Progenitor cell of endocrine pancreas (in vitro differentiated cells): ENCODE measurements at regions not wholly inside any gene's neighbourhood (a gene's known extent, or its start where the extent isn't known, plus 50 kb on each side); places are given as distances from the start of the nearest gene placed in this dataset.

Experiments
- DNase-seq: peaks from one replicate; pipeline ENCODE4 v3.0.0; 2021; ENCODE audit warnings: low spot score; ENCODE audit not compliant: unreplicated experiment
- H3K27ac Mint-ChIP-seq: 2 replicates; pipeline ENCODE4 v1.8.0; 2021; ENCODE audit warnings: mild to moderate bottlenecking, moderate library complexity, mixed read lengths
- H3K27me3 Mint-ChIP-seq: 2 replicates; pipeline ENCODE4 v1.8.0; 2021; ENCODE audit warnings: mixed read lengths
- H3K36me3 Mint-ChIP-seq: 2 replicates; pipeline ENCODE4 v1.8.0; 2022; ENCODE audit warnings: mixed read lengths; ENCODE audit not compliant: insufficient read depth
- H3K4me1 Mint-ChIP-seq: 2 replicates; pipeline ENCODE4 v1.8.0; 2021; ENCODE audit warnings: low read depth, mixed read lengths
- H3K4me3 Mint-ChIP-seq: 2 replicates; pipeline ENCODE4 v1.8.0; 2021; ENCODE audit warnings: low read depth, mild to moderate bottlenecking, moderate library complexity, mixed read lengths
- H3K9me3 Mint-ChIP-seq: 2 replicates; pipeline ENCODE4 v1.8.0; 2021; ENCODE audit warnings: low read depth, mixed read lengths
- TF ChIP-seq, protein P1 (sequence below): fragments of 200-600 bp; sonication (generic); IDR thresholded peaks from one replicate; pipeline ENCODE4 v1.5.0; 2021; ENCODE audit warnings: antibody characterized with exemption, mild to moderate bottlenecking; ENCODE audit not compliant: unreplicated experiment

DNA sequence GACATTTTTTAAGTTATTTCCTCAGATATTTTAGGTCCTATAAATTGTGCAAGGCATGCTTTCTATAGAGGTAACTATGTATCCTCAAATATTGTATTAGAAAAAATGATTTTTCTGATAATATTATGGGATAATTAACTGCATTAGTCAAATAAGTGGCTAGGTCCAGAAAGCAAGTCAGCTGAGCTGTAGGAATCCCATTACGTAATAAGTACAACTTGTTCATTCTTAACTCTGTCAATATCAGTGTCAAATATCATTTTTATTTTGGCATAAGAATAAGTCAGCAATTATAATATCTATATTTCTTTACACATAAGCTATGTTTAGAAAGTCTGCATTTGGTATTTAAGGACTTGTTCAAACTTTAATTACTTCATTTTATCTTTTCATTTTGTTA, 830.9 kb upstream of the GJE1 start:
- Mint-ChIP-seq H3K27me3 (no peaks in the 10 kb centered on the region), H3K9me3 (no peaks in the 10 kb centered on the region), H3K4me3 (no peak overlapping the region), H3K4me1 (peaks cover 9% of the 10 kb centered on the region), H3K36me3 (no peaks in the 10 kb centered on the region), H3K27ac (no peak overlapping the region)
- DNase-seq, result no peak
- TF ChIP-seq, protein P1, sequence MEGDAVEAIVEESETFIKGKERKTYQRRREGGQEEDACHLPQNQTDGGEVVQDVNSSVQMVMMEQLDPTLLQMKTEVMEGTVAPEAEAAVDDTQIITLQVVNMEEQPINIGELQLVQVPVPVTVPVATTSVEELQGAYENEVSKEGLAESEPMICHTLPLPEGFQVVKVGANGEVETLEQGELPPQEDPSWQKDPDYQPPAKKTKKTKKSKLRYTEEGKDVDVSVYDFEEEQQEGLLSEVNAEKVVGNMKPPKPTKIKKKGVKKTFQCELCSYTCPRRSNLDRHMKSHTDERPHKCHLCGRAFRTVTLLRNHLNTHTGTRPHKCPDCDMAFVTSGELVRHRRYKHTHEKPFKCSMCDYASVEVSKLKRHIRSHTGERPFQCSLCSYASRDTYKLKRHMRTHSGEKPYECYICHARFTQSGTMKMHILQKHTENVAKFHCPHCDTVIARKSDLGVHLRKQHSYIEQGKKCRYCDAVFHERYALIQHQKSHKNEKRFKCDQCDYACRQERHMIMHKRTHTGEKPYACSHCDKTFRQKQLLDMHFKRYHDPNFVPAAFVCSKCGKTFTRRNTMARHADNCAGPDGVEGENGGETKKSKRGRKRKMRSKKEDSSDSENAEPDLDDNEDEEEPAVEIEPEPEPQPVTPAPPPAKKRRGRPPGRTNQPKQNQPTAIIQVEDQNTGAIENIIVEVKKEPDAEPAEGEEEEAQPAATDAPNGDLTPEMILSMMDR, result no peak

DNA sequence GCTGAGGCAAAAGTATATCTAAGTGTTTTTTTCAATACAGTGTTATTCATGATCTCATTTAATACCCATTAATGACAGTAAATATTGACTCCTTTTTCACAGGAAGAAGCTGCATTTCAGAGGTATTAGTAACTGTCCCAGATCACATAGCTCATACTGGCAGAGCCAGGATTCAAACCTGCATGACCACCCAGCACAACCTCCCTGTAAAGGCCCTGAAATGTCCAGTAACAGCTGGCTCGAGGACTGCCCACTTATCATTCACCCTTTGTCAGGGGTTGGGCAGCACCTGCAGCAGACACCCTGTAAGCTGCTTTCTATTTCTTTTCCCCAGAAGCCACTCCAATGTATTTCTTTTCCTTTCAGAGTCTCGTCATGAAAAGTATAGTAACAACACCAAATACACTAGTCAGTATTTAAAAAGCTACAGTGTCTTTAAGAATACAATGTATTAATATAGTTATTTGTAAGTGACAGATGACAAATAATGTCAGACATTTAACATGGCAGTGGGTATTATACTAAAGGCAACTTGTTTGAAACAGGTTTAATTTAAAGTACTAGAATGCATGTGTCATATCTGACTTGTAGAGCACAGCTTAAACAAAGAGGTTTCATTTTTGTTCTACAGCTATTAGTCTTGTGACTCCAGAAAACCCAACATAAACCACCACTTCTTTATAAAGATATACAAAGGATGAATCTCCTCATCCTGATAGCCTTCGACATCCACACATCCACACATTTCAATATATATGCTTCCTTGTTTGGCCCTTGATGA, 841.6 kb upstream of the GJE1 start:
- TF ChIP-seq, protein P1, result no peak
- Mint-ChIP-seq H3K27ac (no peak overlapping the region), H3K4me3 (no peak overlapping the region), H3K9me3 (peaks cover 5% of the 10 kb centered on the region), H3K4me1 (no peaks in the 10 kb centered on the region), H3K36me3 (no peaks in the 10 kb centered on the region), H3K27me3 (no peaks in the 10 kb centered on the region)
- DNase-seq, result no peak

DNA sequence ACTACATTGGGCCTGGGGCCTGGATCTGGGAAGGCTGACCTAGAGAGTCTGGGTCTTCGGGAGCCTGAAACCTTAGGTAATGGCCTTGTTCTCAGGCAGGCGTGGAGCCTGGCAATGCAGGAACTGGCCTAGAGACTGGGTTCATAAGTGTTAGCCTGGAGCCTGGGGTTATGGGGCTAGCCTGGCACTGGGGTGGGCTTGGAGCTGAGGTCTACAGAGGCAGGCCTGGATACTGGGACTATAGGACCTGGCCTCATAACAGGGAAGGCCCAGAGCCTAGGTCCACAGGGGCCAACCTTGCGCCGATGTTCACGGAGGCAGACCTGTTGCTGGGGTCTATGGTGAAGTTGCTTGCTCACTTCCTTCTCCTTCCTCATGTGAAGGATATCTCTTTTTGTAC, 843.8 kb upstream of the GJE1 start:
- TF ChIP-seq, protein P1, result no peak
- Mint-ChIP-seq H3K27me3 (no peaks in the 10 kb centered on the region), H3K27ac (no peak overlapping the region), H3K36me3 (no peaks in the 10 kb centered on the region), H3K4me1 (no peaks in the 10 kb centered on the region), H3K9me3 (peaks cover 7% of the 10 kb centered on the region), H3K4me3 (no peak overlapping the region)
- no peak for DNase-seq

- Mint-ChIP-seq H3K9me3 (peaks cover 7% of the 10 kb centered on the region), H3K27me3 (no peaks in the 10 kb centered on the region), H3K27ac (no peak overlapping the region), H3K36me3 (no peaks in the 10 kb centered on the region), H3K4me1 (no peaks in the 10 kb centered on the region), H3K4me3 (no peak overlapping the region)
- TF ChIP-seq, protein P1, result no peak
- DNase-seq, result no peak
Measured at GRCh38 chr6:141282263-141282662, 850.5 kb upstream of the GJE1 start.

DNA sequence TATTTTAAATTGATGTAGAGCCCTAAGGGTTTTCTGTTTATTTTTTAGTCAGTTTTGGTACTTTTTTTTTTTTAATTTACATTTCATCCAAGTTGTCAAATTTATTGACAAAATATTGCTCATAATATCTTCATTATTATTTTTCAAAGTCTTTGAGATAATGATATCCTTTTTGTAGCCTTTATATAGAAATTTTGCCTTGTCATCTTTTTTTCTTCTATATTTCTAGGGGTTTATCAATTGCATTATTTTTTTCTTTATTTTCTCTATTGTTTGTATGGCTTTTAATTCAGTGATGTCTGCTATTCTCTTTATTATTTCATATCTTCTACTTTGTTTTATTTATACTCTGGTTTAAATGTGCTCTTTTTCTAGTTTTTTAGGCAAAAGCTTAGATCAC, 863.0 kb upstream of the GJE1 start:
- Mint-ChIP-seq H3K36me3 (no peaks in the 10 kb centered on the region), H3K4me1 (peaks cover 14% of the 10 kb centered on the region), H3K27ac (no peak overlapping the region), H3K9me3 (no peaks in the 10 kb centered on the region), H3K27me3 (no peaks in the 10 kb centered on the region), H3K4me3 (no peak overlapping the region)
- TF ChIP-seq, protein P1, result no peak
- no peak for DNase-seq
